Stimulated activated CD4-positive, alpha-beta T cell treated with anti-CD3 and anti-CD28 coated beads, Interleukin-15, amount 100 ng/mL, for 24 hours (primary cell): ENCODE measurements at regions not wholly inside any gene's neighbourhood (a gene's known extent, or its start where the extent isn't known, plus 50 kb on each side); places are given as distances from the start of the nearest gene placed in this dataset.

Experiments used
- DNase-seq: peaks from one replicate; pipeline ENCODE4 v3.0.0-alpha.2; 2020

GRCh38 chr1:83012950-83013349 is 986.0 kb downstream of the TTLL7 start:
- DNase-seq = no peak

- no peak for DNase-seq
These were observed 987.7 kb downstream of the TTLL7 start for GRCh38 chr1:83011265-83011664.

GRCh38 chr1:83006271-83006670 is 992.7 kb downstream of the TTLL7 start:
- DNase-seq = no peak

GRCh38 chr1:83000286-83000685 is 998.6 kb downstream of the TTLL7 start:
- DNase-seq = no peak

GRCh38 chr1:82995951-82996350 is 1003.0 kb downstream of the TTLL7 start:
- no peak for DNase-seq

- DNase-seq = no peak
These were observed 1004.2 kb downstream of the TTLL7 start for GRCh38 chr1:82994616-82995263.

GRCh38 chr1:82991569-82991968 is 1007.4 kb downstream of the TTLL7 start:
- no peak for DNase-seq

- no peak for DNase-seq
These were observed 1019.2 kb downstream of the TTLL7 start for GRCh38 chr1:82979593-82980236.

- no peak for DNase-seq
These were observed 1020.2 kb downstream of the TTLL7 start for GRCh38 chr1:82978461-82979324.

GRCh38 chr1:82972841-82973553 is 1025.9 kb downstream of the TTLL7 start:
- no peak for DNase-seq

- DNase-seq = no peak
These were observed 1029.6 kb downstream of the TTLL7 start for GRCh38 chr1:82969340-82969739.

GRCh38 chr1:82962658-82963057 is 1036.3 kb downstream of the TTLL7 start:
- DNase-seq = no peak

- no peak for DNase-seq
These were observed 1048.2 kb downstream of the TTLL7 start for GRCh38 chr1:82950606-82951200.

GRCh38 chr1:82948386-82948785 is 1050.5 kb downstream of the TTLL7 start:
- DNase-seq = no peak

- DNase-seq = no peak
These were observed 1051.7 kb downstream of the TTLL7 start for GRCh38 chr1:82947278-82947677.

GRCh38 chr1:82946096-82946605 is 1052.8 kb downstream of the TTLL7 start:
- no peak for DNase-seq

- DNase-seq = no peak
These were observed 1054.1 kb downstream of the TTLL7 start for GRCh38 chr1:82944822-82945221.

GRCh38 chr1:82934074-82934473 is 1064.9 kb downstream of the TTLL7 start:
- no peak for DNase-seq

GRCh38 chr1:82932727-82933126 is 1066.2 kb downstream of the TTLL7 start:
- DNase-seq = no peak

- no peak for DNase-seq
These were observed 1066.7 kb downstream of the TTLL7 start for GRCh38 chr1:82932207-82932606.

GRCh38 chr1:82931006-82931405 is 1067.9 kb downstream of the TTLL7 start:
- DNase-seq = no peak

- DNase-seq = no peak
These were observed 1071.2 kb downstream of the TTLL7 start for GRCh38 chr1:82927753-82928152.

- DNase-seq = no peak
These were observed 1074.3 kb downstream of the TTLL7 start for GRCh38 chr1:82924666-82925065.
